HEK293 (cell line): ENCODE measurements at regions not wholly inside any gene's neighbourhood (a gene's known extent, or its start where the extent isn't known, plus 50 kb on each side); places are given as distances from the start of the nearest gene placed in this dataset.

Source experiments
- CTCF ChIA-PET: fragments of 350-600 bp; formaldehyde crosslinking; extraction: SDS; loops from one replicate; lab custom pipeline; 2021; ENCODE audit warnings: antibody characterized with exemption; lab: Yijun Ruan, JAX
- POLR2A ChIA-PET: fragments of 300-600 bp; formaldehyde crosslinking; extraction: SDS; loops from one replicate; lab custom pipeline; 2020; ENCODE audit warnings: antibody characterized with exemption, inconsistent platforms; lab: Yijun Ruan, JAX
- H3K27ac ChIP-seq: fragments of 200-500 bp; sonication (Bioruptor generic); 2 replicates; pipeline ENCODE4 v1.5.1; 2014; ENCODE audit warnings: low read depth, low read length, control low read depth, inconsistent platforms; ENCODE audit errors: extremely low read depth
- H3K36me3 ChIP-seq, 2 experiments: fragments of 200-500 bp in 1 of 2; sonication (Bioruptor generic) in 1 of 2; 1 replicate in 1 of 2; 2 replicates in 1 of 2; pipeline ENCODE4 v1.5.1; 2014 to 2017; ENCODE audit warnings: inconsistent platforms in 2 of 2, low read length in 2 of 2; ENCODE audit not compliant: control insufficient read depth in 2 of 2, insufficient read depth in 1 of 2
- H3K4me1 ChIP-seq: fragments of 200-500 bp; sonication (Bioruptor generic); 2 replicates; pipeline ENCODE4 v1.5.1; 2014; ENCODE audit warnings: mild to moderate bottlenecking, low read length, inconsistent platforms; ENCODE audit not compliant: control insufficient read depth, insufficient read depth
- H3K4me3 ChIP-seq: 2 replicates; pipeline ENCODE4 v1.5.1; 2011; ENCODE audit warnings: low read depth, mild to moderate bottlenecking, control low read depth, low read length, moderate library complexity
- H3K9me3 ChIP-seq: fragments of 200-500 bp; sonication (Bioruptor generic); 2 replicates; pipeline ENCODE4 v1.5.1; 2014; ENCODE audit warnings: low read depth, low read length, inconsistent platforms; ENCODE audit not compliant: control insufficient read depth, insufficient read depth
- FEZF1 ChIP-seq: fragments of 450-650 bp; formaldehyde crosslinking; IDR thresholded peaks from 2 replicates; pipeline ENCODE4 v1.5.1; 2016; ENCODE audit warnings: missing biosample characterization, missing genetic modification characterization
- GLIS2 ChIP-seq: fragments of 450-650 bp; formaldehyde crosslinking; IDR thresholded peaks from 2 replicates; pipeline ENCODE4 v1.5.1; 2016; ENCODE audit warnings: missing biosample characterization, missing genetic modification characterization
- KLF7 ChIP-seq: fragments of 450-650 bp; formaldehyde crosslinking; IDR thresholded peaks from 2 replicates; pipeline ENCODE4 v1.5.1; 2016; ENCODE audit warnings: missing biosample characterization, missing genetic modification characterization, borderline replicate concordance
- MEIS1 ChIP-seq: sonication (generic); formaldehyde crosslinking; IDR thresholded peaks from 2 replicates; pipeline ENCODE4 v1.8.1; 2022; ENCODE audit warnings: missing genetic modification reagents, mild to moderate bottlenecking, borderline replicate concordance
- SP7 ChIP-seq: fragments of 450-650 bp; formaldehyde crosslinking; IDR thresholded peaks from 2 replicates; pipeline ENCODE4 v1.5.1; 2016; ENCODE audit warnings: missing biosample characterization, missing genetic modification characterization
- ZBTB7A ChIP-seq: fragments of 450-650 bp; formaldehyde crosslinking; IDR thresholded peaks from 2 replicates; pipeline ENCODE4 v1.5.1; 2016; ENCODE audit warnings: low read depth, missing biosample characterization, missing genetic modification characterization
- ZNF10 ChIP-seq: fragments of 450-650 bp; formaldehyde crosslinking; IDR thresholded peaks from 2 replicates; pipeline ENCODE4 v1.5.1; 2017; ENCODE audit warnings: missing biosample characterization, missing genetic modification characterization
- ZNF112 ChIP-seq: fragments of 450-650 bp; formaldehyde crosslinking; IDR thresholded peaks from 2 replicates; pipeline ENCODE4 v1.5.0; 2017; ENCODE audit warnings: missing biosample characterization, missing genetic modification characterization
- ZNF155 ChIP-seq: fragments of 450-650 bp; formaldehyde crosslinking; IDR thresholded peaks from 2 replicates; pipeline ENCODE4 v1.5.1; 2016; ENCODE audit warnings: missing biosample characterization, missing genetic modification characterization
- ZNF248 ChIP-seq: fragments of 450-650 bp; formaldehyde crosslinking; IDR thresholded peaks from 2 replicates; pipeline ENCODE4 v1.5.1; 2017; ENCODE audit warnings: missing biosample characterization, missing genetic modification characterization
- ZNF274 ChIP-seq, 2 experiments: fragments of 200-500 bp in 1 of 2; fragments of 450-650 bp in 1 of 2; sonication (Bioruptor generic) in 1 of 2; formaldehyde crosslinking in 1 of 2; IDR thresholded peaks; 2 replicates each; pipeline versions ENCODE4 v1.5.1 to v1.6.1; 2014 to 2016; ENCODE audit warnings: borderline replicate concordance in 1 of 2, inconsistent platforms in 1 of 2, low read length in 1 of 2, missing biosample characterization in 1 of 2, missing genetic modification characterization in 1 of 2
- ZNF335 ChIP-seq: fragments of 450-650 bp; formaldehyde crosslinking; conservative IDR thresholded peaks from 2 replicates; pipeline ENCODE4 v1.5.1; 2016; ENCODE audit warnings: missing biosample characterization, missing genetic modification characterization
- ZNF426 ChIP-seq: fragments of 450-650 bp; formaldehyde crosslinking; IDR thresholded peaks from 2 replicates; pipeline ENCODE4 v1.5.1; 2017; ENCODE audit warnings: missing biosample characterization, missing genetic modification characterization, mild to moderate bottlenecking, inconsistent platforms, moderate library complexity
- ZNF433 ChIP-seq: fragments of 450-650 bp; formaldehyde crosslinking; IDR thresholded peaks from 2 replicates; pipeline ENCODE4 v1.5.1; 2016; ENCODE audit warnings: missing biosample characterization, missing genetic modification characterization, low read depth
- ZNF596 ChIP-seq: fragments of 450-650 bp; IDR thresholded peaks from 2 replicates; pipeline ENCODE4 v1.5.0; 2018; ENCODE audit warnings: missing biosample characterization, mild to moderate bottlenecking, missing genetic modification characterization, moderate library complexity
- ZNF837 ChIP-seq: fragments of 450-650 bp; formaldehyde crosslinking; IDR thresholded peaks from 2 replicates; pipeline ENCODE4 v1.5.1; 2016; ENCODE audit warnings: missing biosample characterization, missing genetic modification characterization
- TF ChIP-seq, protein P1 (sequence below): fragments of 450-650 bp; formaldehyde crosslinking; IDR thresholded peaks from 2 replicates; pipeline ENCODE4 v1.5.1; 2016; ENCODE audit warnings: missing biosample characterization, missing genetic modification characterization
- TF ChIP-seq, protein P2 (sequence below): fragments of 450-650 bp; IDR thresholded peaks from 2 replicates; pipeline ENCODE4 v1.5.1; 2018; ENCODE audit warnings: missing biosample characterization, mild to moderate bottlenecking, missing genetic modification characterization
- TF ChIP-seq, protein P3 (sequence below): fragments of 450-650 bp; formaldehyde crosslinking; IDR thresholded peaks from 2 replicates; pipeline ENCODE4 v1.5.1; 2016; ENCODE audit warnings: missing biosample characterization, missing genetic modification characterization
- TF ChIP-seq, protein P4 (sequence below): fragments of 450-650 bp; formaldehyde crosslinking; IDR thresholded peaks from 2 replicates; pipeline ENCODE4 v1.5.1; 2016; ENCODE audit warnings: missing biosample characterization, missing genetic modification characterization
- TF ChIP-seq, protein P5 (sequence below): fragments of 450-650 bp; formaldehyde crosslinking; IDR thresholded peaks from 2 replicates; pipeline ENCODE4 v1.5.1; 2017; ENCODE audit warnings: missing biosample characterization, missing genetic modification characterization

DNA sequence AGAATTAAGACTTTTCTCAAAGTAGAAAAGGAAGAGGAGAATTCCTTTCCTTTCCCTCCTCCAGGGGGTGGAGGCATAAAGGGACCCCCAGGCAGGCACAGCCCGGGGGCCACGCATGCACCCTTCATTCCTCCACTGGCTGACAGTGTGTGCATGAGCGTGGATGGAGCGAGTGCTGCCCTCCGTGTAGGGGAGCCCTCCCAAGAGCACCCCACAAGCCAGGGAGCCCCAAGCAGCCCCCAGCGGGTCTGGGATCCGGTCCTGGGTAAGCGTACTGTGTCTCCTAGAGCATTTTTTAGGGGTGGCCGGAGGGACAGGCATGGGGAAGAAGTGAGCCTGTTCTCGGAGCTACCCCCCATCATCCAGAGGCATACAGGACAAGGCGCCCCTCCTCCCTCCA lies 120.5 kb downstream of the SIK1 start:
- Histone ChIP-seq H3K36me3 (no peaks in the 10 kb centered on the region), H3K4me1 (no peaks in the 10 kb centered on the region), H3K9me3 (no peaks in the 10 kb centered on the region), H3K4me3 (no peak overlapping the region)
- POLR2A ChIA-PET: no interaction called here
- CTCF ChIA-PET: no interaction called here
- TF ChIP-seq ZNF10 (no peak), KLF7 (tag by site-specific recombination) (no peak), SP7 (tag by site-specific recombination) (no peak)
- TF ChIP-seq, all 188 proteins: peak for 0
- no peak overlapping the region for H3K27ac ChIP-seq

DNA sequence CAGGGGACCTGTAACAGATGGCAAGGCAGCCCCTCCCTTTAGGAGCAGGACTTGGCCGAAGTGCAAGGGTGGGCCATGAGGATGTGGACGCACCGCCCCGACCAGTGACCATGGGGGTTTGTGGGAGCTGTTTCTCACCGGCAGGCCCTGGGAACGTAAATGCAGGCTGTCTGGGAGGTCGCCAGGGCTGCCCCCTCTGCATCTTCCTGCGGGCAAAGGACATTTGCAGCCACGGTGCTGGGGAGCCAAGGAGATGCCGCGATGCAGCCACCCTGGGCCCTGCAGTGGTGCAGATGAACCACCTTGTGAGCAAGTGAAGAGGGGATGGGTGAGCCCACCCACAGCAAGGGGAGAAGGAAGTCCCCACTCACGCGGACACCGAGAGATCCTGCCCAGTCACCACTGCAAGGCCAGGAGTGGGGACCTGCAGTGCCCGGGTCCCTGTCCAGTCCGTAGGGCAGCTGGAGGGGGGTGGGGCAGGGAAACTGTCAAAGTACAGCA lies 121.1 kb downstream of the SIK1 start:
- no peaks in the 10 kb centered on the region for H3K9me3 ChIP-seq
- TF ChIP-seq, protein P1, sequence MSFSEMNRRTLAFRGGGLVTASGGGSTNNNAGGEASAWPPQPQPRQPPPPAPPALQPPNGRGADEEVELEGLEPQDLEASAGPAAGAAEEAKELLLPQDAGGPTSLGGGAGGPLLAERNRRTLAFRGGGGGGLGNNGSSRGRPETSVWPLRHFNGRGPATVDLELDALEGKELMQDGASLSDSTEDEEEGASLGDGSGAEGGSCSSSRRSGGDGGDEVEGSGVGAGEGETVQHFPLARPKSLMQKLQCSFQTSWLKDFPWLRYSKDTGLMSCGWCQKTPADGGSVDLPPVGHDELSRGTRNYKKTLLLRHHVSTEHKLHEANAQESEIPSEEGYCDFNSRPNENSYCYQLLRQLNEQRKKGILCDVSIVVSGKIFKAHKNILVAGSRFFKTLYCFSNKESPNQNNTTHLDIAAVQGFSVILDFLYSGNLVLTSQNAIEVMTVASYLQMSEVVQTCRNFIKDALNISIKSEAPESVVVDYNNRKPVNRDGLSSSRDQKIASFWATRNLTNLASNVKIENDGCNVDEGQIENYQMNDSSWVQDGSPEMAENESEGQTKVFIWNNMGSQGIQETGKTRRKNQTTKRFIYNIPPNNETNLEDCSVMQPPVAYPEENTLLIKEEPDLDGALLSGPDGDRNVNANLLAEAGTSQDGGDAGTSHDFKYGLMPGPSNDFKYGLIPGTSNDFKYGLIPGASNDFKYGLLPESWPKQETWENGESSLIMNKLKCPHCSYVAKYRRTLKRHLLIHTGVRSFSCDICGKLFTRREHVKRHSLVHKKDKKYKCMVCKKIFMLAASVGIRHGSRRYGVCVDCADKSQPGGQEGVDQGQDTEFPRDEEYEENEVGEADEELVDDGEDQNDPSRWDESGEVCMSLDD: 0 out of 2 replicates have a peak, but pooled peaks have one; percentile 30
- no peak for TF ChIP-seq ZNF248 (tag by site-specific recombination)
- TF ChIP-seq ZNF112 (tag by site-specific recombination): no peak
- TF ChIP-seq GLIS2: 0 out of 2 replicates have a peak, but pooled peaks have one; percentile 9
- no peak overlapping the region for H3K4me3 ChIP-seq
- no peak overlapping the region for H3K27ac ChIP-seq
- CTCF ChIA-PET: no interaction called here
- POLR2A ChIA-PET: no interaction called here
- H3K4me1 ChIP-seq: no peaks in the 10 kb centered on the region
- no peaks in the 10 kb centered on the region for H3K36me3 ChIP-seq

DNA sequence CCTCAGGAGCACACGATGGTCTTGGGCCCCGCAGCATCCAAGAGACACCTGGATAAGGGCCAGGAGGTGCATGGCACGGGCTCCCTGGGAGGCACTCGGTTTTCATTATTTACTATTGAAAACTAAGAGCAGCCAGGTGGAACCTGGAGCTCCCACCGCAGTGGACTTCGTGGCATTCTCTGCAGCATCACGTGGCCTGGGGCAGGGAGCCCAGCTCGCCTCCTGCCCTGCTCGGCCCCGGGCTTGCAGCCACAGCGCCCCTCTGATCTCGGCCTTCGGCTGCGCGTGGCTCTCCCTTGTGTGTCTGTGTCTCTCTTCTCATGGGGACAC lies 121.6 kb downstream of the SIK1 start:
- POLR2A ChIA-PET: no interaction called here
- Histone ChIP-seq H3K36me3 (no peaks in the 10 kb centered on the region), H3K4me3 (no peak overlapping the region), H3K27ac (no peak overlapping the region), H3K9me3 (no peaks in the 10 kb centered on the region), H3K4me1 (no peaks in the 10 kb centered on the region)
- CTCF ChIA-PET: no interaction called here
- TF ChIP-seq ZNF596 (tag by site-specific recombination) (no peak), FEZF1 (tag by site-specific recombination) (no peak), ZNF426 (tag by site-specific recombination) (no peak), ZNF274 (IDR thresholded peaks at IDR 0.05; ENCODE audit: low read length) (no peak), ZNF274 (tag by site-specific recombination; IDR thresholded peaks at IDR 0.05; ENCODE audit: borderline replicate concordance) (no peak), ZNF433 (tag by site-specific recombination) (no peak), ZBTB7A (tag by site-specific recombination) (no peak), MEIS1 (CRISPR knock-in tag) (no peak), ZNF837 (tag by site-specific recombination) (no peak), ZNF155 (tag by site-specific recombination) (no peak), ZNF335 (tag by site-specific recombination) (no peak)
- TF ChIP-seq, protein P2, sequence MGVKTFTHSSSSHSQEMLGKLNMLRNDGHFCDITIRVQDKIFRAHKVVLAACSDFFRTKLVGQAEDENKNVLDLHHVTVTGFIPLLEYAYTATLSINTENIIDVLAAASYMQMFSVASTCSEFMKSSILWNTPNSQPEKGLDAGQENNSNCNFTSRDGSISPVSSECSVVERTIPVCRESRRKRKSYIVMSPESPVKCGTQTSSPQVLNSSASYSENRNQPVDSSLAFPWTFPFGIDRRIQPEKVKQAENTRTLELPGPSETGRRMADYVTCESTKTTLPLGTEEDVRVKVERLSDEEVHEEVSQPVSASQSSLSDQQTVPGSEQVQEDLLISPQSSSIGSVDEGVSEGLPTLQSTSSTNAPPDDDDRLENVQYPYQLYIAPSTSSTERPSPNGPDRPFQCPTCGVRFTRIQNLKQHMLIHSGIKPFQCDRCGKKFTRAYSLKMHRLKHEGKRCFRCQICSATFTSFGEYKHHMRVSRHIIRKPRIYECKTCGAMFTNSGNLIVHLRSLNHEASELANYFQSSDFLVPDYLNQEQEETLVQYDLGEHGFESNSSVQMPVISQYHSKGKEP (tag by site-specific recombination): no peak
- TF ChIP-seq, protein P3, sequence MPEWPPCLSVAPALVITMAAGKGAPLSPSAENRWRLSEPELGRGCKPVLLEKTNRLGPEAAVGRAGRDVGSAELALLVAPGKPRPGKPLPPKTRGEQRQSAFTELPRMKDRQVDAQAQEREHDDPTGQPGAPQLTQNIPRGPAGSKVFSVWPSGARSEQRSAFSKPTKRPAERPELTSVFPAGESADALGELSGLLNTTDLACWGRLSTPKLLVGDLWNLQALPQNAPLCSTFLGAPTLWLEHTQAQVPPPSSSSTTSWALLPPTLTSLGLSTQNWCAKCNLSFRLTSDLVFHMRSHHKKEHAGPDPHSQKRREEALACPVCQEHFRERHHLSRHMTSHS: no peak
- TF ChIP-seq, protein P4, sequence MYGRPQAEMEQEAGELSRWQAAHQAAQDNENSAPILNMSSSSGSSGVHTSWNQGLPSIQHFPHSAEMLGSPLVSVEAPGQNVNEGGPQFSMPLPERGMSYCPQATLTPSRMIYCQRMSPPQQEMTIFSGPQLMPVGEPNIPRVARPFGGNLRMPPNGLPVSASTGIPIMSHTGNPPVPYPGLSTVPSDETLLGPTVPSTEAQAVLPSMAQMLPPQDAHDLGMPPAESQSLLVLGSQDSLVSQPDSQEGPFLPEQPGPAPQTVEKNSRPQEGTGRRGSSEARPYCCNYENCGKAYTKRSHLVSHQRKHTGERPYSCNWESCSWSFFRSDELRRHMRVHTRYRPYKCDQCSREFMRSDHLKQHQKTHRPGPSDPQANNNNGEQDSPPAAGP (tag by site-specific recombination): no peak
- TF ChIP-seq, protein P5, sequence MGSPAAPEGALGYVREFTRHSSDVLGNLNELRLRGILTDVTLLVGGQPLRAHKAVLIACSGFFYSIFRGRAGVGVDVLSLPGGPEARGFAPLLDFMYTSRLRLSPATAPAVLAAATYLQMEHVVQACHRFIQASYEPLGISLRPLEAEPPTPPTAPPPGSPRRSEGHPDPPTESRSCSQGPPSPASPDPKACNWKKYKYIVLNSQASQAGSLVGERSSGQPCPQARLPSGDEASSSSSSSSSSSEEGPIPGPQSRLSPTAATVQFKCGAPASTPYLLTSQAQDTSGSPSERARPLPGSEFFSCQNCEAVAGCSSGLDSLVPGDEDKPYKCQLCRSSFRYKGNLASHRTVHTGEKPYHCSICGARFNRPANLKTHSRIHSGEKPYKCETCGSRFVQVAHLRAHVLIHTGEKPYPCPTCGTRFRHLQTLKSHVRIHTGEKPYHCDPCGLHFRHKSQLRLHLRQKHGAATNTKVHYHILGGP (tag by site-specific recombination): no peak
